ENCODE measurements at regions not wholly inside any gene's neighbourhood (a gene's known extent, or its start where the extent isn't known, plus 50 kb on each side); places are given as distances from the start of the nearest gene placed in this dataset.

DNA sequence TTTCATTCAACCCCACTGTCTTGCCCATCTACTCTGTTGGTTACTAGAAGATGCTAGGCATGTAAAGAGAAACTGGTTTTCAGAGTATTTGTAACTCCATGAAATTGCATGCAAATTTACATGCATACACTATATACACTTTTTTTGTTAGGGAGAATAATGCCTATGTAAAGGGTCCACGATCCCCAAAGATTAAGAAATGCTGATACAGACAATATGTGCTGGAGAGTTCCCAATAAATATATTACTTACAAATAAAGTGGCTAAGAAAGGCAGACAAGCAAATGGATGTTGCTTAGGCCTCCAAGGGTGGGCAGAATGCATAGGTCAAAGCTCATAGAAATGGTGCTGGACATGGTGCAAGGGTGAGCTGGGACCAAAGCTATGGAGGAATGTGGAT lies 109.6 kb upstream of the NHSL1 start:
- Histone ChIP-seq H3K27me3 (ENCODE audit: insufficient read depth, low read length, poor library complexity) (peaks cover 3% of the 10 kb centered on the region), H3K4me3 (ENCODE audit: low read depth in 1 of 2, low read length in 2 of 2) (no peak overlapping the region), H3K36me3 (ENCODE audit: insufficient read depth, low read length) (no peaks in the 10 kb centered on the region), H3K79me2 (ENCODE audit: insufficient read depth, low read length) (no peaks in the 10 kb centered on the region), H3K27ac (ENCODE audit: low read length) (no peak overlapping the region), H3K4me1 (ENCODE audit: insufficient read depth, low read length) (no peaks in the 10 kb centered on the region), H2AFZ (ENCODE audit: low read depth, low read length) (no peak overlapping the region), H3K9ac (ENCODE audit: low read depth, low read length) (no peak overlapping the region), H3K9me3 (ENCODE audit: insufficient read depth, low read length, severe bottlenecking) (no peaks in the 10 kb centered on the region), H4K20me1 (ENCODE audit: insufficient read depth, low read length) (no peaks in the 10 kb centered on the region), H3K4me2 (ENCODE audit: insufficient read depth, low read length) (no peak overlapping the region)
- TF ChIP-seq, protein P1, sequence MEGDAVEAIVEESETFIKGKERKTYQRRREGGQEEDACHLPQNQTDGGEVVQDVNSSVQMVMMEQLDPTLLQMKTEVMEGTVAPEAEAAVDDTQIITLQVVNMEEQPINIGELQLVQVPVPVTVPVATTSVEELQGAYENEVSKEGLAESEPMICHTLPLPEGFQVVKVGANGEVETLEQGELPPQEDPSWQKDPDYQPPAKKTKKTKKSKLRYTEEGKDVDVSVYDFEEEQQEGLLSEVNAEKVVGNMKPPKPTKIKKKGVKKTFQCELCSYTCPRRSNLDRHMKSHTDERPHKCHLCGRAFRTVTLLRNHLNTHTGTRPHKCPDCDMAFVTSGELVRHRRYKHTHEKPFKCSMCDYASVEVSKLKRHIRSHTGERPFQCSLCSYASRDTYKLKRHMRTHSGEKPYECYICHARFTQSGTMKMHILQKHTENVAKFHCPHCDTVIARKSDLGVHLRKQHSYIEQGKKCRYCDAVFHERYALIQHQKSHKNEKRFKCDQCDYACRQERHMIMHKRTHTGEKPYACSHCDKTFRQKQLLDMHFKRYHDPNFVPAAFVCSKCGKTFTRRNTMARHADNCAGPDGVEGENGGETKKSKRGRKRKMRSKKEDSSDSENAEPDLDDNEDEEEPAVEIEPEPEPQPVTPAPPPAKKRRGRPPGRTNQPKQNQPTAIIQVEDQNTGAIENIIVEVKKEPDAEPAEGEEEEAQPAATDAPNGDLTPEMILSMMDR (IDR thresholded peaks at IDR 0.05; ENCODE audit: borderline replicate concordance, extremely low read depth, low read length, poor library complexity, severe bottlenecking) = no peak
- no peak for TF ChIP-seq EZH2 (IDR thresholded peaks at IDR 0.05; ENCODE audit: borderline replicate concordance, low read depth, low read length, severe bottlenecking)
- ATAC-seq (ENCODE audit: insufficient read depth, low read depth) (no peak), DNase-seq (no peak)

DNA sequence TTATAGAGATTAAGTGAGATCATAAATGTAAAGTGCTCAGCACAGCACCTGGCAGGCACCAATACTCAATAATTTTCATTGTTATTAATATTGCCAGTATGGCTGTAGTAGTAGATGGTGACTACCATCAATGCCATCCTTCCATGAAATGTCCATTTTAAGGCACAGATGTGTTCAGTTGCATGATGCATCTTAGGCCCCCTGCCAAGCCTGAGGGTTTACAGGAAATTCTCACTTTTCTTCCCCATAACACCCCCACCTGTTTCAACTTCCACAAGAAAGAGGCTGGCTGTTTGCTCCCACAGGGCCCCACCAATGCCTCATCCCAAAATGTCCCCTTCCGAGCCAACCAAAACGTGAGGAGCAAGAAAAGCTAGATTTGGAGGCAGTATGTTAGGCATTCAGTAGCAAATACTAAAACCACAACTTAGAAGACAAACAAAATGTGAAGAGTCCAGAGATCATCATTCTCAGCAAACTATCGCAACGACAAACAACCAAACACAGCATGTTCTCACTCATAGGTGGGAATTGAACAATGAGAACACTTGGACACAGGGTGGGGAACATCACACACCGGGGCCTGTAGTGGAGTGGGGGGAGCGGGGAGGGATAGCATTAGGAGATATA lies 110.6 kb upstream of the NHSL1 start:
- H3K4me1 ChIP-seq (ENCODE audit: insufficient read depth, low read length) = no peaks in the 10 kb centered on the region
- H3K36me3 ChIP-seq (ENCODE audit: insufficient read depth, low read length) = no peaks in the 10 kb centered on the region
- H4K20me1 ChIP-seq (ENCODE audit: insufficient read depth, low read length) = no peaks in the 10 kb centered on the region
- TF ChIP-seq, protein P1 (IDR thresholded peaks at IDR 0.05; ENCODE audit: borderline replicate concordance, extremely low read depth, low read length, poor library complexity, severe bottlenecking) = no peak
- TF ChIP-seq EZH2 (IDR thresholded peaks at IDR 0.05; ENCODE audit: borderline replicate concordance, low read depth, low read length, severe bottlenecking) = no peak
- no peak overlapping the region for H3K4me2 ChIP-seq (ENCODE audit: insufficient read depth, low read length)
- DNase-seq (no peak), ATAC-seq (ENCODE audit: insufficient read depth, low read depth) (no peak)
- H3K27me3 ChIP-seq (ENCODE audit: insufficient read depth, low read length, poor library complexity) = peaks cover 2% of the 10 kb centered on the region
- no peak overlapping the region for H3K9ac ChIP-seq (ENCODE audit: low read depth, low read length)
- H2AFZ ChIP-seq (ENCODE audit: low read depth, low read length) = no peak overlapping the region
- no peaks in the 10 kb centered on the region for H3K79me2 ChIP-seq (ENCODE audit: insufficient read depth, low read length)
- no peak overlapping the region for H3K4me3 ChIP-seq (ENCODE audit: low read depth in 1 of 2, low read length in 2 of 2)
- H3K27ac ChIP-seq (ENCODE audit: low read length) = no peak overlapping the region
- no peaks in the 10 kb centered on the region for H3K9me3 ChIP-seq (ENCODE audit: insufficient read depth, low read length, severe bottlenecking)

DNA sequence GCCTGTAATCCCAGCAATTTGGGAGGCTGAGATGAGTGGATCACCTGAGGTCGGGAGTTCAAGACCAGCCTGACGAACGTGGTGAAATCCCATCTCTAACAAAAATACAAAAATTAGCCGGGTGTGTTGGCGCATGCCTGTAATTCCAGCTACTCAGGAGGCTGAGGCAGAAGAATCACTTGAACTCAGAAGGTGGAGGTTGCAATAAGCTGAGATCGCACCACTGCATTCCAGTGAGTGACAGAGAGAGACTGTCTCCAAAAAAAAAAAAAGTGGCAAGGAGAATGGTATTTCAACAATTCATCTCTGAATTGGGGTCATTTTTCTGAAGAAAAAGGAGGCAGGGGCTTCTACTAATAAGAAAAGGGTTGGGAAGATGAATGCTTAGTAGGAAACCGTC lies 111.5 kb upstream of the NHSL1 start:
- no peaks in the 10 kb centered on the region for H3K4me1 ChIP-seq (ENCODE audit: insufficient read depth, low read length)
- no peak overlapping the region for H2AFZ ChIP-seq (ENCODE audit: low read depth, low read length)
- TF ChIP-seq EZH2 (IDR thresholded peaks at IDR 0.05; ENCODE audit: borderline replicate concordance, low read depth, low read length, severe bottlenecking) = no peak
- TF ChIP-seq, protein P1 (IDR thresholded peaks at IDR 0.05; ENCODE audit: borderline replicate concordance, extremely low read depth, low read length, poor library complexity, severe bottlenecking) = no peak
- H3K9me3 ChIP-seq (ENCODE audit: insufficient read depth, low read length, severe bottlenecking) = no peaks in the 10 kb centered on the region
- no peaks in the 10 kb centered on the region for H3K36me3 ChIP-seq (ENCODE audit: insufficient read depth, low read length)
- no peaks in the 10 kb centered on the region for H3K79me2 ChIP-seq (ENCODE audit: insufficient read depth, low read length)
- H3K27me3 ChIP-seq (ENCODE audit: insufficient read depth, low read length, poor library complexity) = no peaks in the 10 kb centered on the region
- H3K4me2 ChIP-seq (ENCODE audit: insufficient read depth, low read length) = no peak overlapping the region
- ATAC-seq (ENCODE audit: insufficient read depth, low read depth) = no peak
- H3K9ac ChIP-seq (ENCODE audit: low read depth, low read length) = no peak overlapping the region
- DNase-seq = no peak
- no peak overlapping the region for H3K27ac ChIP-seq (ENCODE audit: low read length)
- no peaks in the 10 kb centered on the region for H4K20me1 ChIP-seq (ENCODE audit: insufficient read depth, low read length)
- no peak overlapping the region for H3K4me3 ChIP-seq (ENCODE audit: low read depth in 1 of 2, low read length in 2 of 2)

Data from DND-41 (cell line).